ENCODE measurements at regions not wholly inside any gene's neighbourhood (a gene's known extent, or its start where the extent isn't known, plus 50 kb on each side); places are given as distances from the start of the nearest gene placed in this dataset.
"Not testable (repeated sequence)": the region's sequence is repeated elsewhere in the genome, so short reads cannot be mapped to it uniquely, and the experiment has no call there.

DNA sequence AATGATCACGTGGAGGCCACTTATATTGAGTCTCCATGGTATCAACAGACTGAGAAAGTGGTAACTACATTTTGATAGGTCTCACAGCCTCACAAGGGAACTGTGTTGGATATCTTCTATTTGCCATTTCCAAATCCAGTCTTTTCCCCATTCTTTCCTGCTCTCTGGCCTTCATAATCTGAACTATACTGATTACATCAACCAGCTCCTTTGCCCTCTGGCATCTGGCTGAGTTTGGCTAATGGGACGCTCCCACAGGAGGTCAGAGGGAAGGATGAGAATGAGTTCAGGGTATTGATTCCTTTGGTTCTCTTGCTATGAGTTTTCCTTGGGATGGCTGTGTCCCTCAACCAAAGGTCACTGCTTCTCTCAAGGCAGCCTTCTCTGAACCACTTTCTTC lies 152.6 kb downstream of the RTL9 start:
- no peak for DNase-seq (ENCODE audit: low read depth in 2 of 3, low spot score in 1 of 3)

- no peak for DNase-seq (ENCODE audit: low read depth in 2 of 3, low spot score in 1 of 3)
Observed at GRCh38 chrX:110512341-110512740, 153.7 kb downstream of the RTL9 start.

- DNase-seq (ENCODE audit: low read depth in 2 of 3, low spot score in 1 of 3), result no peak
Observed at GRCh38 chrX:110514509-110514908, 155.9 kb downstream of the RTL9 start.

- DNase-seq (ENCODE audit: low read depth in 2 of 3, low spot score in 1 of 3), result no peak
Observed at GRCh38 chrX:110519501-110519900, 160.9 kb downstream of the RTL9 start.

DNA sequence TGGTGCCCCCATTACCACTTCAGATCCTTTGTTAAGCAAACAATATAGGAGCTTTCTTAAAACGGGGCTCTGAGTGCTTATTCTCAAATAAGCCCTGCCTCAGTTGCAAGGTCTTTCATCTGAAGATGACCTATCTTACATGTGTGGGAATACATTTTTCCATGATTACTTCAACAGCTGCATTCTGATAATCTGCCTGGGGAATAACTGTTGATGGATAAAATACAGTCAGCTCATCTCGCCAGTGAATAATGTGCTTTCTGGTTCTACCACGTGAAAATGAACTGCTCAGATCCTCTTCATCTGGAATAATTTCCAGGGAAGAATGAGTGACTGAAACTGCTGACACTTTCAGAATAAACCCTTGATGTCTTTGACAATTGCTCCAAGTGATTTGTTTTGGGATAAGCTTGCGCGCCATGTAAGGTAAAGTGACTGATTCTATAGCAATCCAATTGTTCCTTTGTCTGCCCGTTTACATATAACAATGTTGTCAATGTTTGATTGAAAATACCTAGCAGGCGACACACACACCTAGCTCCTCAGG lies 161.3 kb downstream of the RTL9 start:
- no peak for DNase-seq (ENCODE audit: low read depth in 2 of 3, low spot score in 1 of 3)

- DNase-seq (ENCODE audit: low read depth in 2 of 3, low spot score in 1 of 3), result not testable (repeated sequence)
Observed at GRCh38 chrX:110520652-110521051, 162.0 kb downstream of the RTL9 start.

GRCh38 chrX:110531873-110532580 lies 173.4 kb downstream of the RTL9 start:
- no peak for DNase-seq (ENCODE audit: low read depth in 2 of 3, low spot score in 1 of 3)

DNA sequence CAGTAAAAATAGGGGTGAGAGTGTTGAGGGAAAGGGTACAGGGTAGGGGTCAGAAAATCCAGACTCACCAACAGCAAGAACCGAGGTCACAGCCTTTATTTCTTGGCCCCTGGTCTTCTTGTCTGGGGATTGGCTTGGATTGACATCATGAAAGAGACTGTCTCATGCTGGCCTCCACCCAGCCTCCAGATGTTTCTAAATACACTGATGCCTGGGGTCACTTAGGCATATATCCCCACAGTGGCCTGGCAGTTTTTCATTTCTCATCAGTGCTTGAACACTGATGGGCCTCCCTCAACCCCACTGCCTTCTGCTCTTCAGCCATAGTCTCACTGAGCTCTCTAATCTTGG lies 173.9 kb downstream of the RTL9 start:
- no peak for DNase-seq (ENCODE audit: low read depth in 2 of 3, low spot score in 1 of 3)

GRCh38 chrX:110536816-110537215 lies 178.2 kb downstream of the RTL9 start:
- no peak for DNase-seq (ENCODE audit: low read depth in 2 of 3, low spot score in 1 of 3)

- DNase-seq (ENCODE audit: low read depth in 2 of 3, low spot score in 1 of 3), result no peak
Observed at GRCh38 chrX:110541266-110541665, 182.6 kb downstream of the RTL9 start.

GRCh38 chrX:110550854-110551253 lies 192.2 kb downstream of the RTL9 start:
- not testable (repeated sequence) for DNase-seq (ENCODE audit: low read depth in 2 of 3, low spot score in 1 of 3)

- no peak for DNase-seq (ENCODE audit: low read depth in 2 of 3, low spot score in 1 of 3)
Observed at GRCh38 chrX:110557864-110558263, 199.2 kb downstream of the RTL9 start.

GRCh38 chrX:110558406-110558805 lies 199.8 kb downstream of the RTL9 start:
- DNase-seq (ENCODE audit: low read depth in 2 of 3, low spot score in 1 of 3), result no peak

DNA sequence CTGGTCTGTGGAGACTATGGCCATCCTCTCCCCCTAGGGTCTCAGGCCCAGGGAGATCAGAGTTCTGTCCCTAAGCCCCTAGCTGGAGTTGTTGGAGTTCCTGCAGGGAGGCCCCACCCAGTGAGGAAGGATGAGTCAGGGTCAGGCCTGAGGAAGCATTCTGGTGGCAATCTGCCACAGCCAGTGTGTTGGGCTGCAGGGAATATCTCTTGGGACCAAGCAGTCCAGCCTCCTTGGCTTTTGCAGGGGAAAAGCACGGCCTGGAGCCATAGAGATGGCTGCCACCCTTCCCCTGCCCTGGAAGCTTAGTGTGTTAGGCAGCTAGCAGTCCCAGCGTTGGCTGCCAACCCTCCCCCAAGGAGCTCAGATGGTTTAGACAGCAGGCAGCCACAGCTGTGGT lies 202.4 kb downstream of the RTL9 start:
- no peak for DNase-seq (ENCODE audit: low read depth in 2 of 3, low spot score in 1 of 3)

GRCh38 chrX:110563282-110563681 lies 204.6 kb downstream of the RTL9 start:
- DNase-seq (ENCODE audit: low read depth in 2 of 3, low spot score in 1 of 3), result no peak

DNA sequence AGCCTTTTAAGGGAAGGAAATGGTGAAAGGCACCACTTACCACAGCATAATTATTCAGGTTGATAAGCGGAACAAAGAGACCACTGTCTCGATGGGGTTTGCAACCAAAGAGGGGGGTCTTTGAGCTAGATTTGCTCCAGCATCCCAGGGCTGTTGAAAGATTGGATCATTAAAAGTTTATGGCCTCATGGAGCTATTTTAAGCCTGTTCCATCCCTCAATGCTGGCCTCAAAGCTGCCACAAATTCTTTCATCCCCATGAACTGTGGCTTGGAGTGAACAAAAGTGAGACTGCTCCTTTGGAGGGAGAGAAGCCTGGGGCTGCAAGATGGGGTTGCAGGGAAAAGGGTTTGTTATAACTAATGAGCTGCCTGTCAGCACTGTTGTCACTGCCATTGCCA lies 209.8 kb downstream of the RTL9 start:
- no peak for DNase-seq (ENCODE audit: low read depth in 2 of 3, low spot score in 1 of 3)

DNA sequence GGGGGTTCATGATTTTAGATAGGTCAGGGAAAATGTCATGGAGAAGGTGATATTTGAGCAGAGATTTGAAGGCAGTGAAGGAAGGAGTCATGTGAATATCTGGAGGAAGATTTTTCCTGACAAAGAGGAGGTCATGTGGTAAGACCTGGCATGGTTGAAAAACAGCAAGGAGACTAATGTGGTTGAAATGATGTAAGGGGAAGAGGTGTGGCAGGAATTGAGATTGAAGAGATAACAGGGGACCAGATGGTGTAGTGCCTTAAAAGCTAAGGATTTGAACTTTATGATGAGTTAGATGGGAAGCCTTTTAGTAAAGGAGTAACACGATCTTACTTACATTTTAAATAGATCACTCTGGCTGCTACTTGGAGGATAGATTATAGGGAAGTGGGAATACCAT lies 210.9 kb downstream of the RTL9 start:
- no peak for DNase-seq (ENCODE audit: low read depth in 2 of 3, low spot score in 1 of 3)

- no peak for DNase-seq (ENCODE audit: low read depth in 2 of 3, low spot score in 1 of 3)
Observed at GRCh38 chrX:110578270-110578669, 217.3 kb downstream of the CHRDL1 start.

DNA sequence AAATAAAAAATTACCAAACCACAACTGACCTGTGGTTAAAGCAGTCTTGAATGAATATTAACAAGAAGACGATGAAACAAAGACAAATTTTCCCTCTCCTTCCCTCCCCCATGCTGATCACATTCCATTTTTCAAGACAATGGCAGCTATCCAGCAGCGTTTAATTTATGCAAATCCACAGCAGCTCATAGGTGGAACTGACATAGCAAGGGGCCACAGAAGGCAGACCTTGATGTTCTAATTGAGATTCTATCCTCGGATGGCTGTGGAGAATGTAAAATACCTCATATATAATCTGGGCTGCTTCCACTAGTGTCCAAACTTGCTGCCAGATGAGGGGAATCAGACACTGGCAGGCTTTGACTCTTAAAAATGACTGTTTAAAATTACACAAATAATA lies 211.5 kb downstream of the CHRDL1 start:
- DNase-seq (ENCODE audit: low read depth in 2 of 3, low spot score in 1 of 3), result no peak

DNA sequence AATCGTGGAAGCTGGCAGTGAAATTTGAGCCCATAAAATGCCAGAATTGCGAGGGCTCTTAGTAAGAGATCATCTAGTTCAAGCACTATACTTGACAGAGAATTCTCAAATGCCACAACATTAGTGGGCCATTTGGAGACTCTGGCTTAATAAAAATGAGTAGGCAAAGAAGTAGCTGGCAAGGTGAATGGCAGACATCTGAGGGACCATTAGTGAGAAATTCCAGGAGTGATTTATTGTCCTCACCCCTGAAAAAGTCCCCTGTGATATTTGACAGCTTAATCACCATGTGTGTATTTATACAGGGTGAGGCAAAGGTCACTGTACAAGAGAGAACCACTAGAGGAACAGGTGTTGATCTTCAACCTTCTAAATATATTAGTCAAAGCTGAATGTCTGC lies 207.5 kb downstream of the CHRDL1 start:
- DNase-seq (ENCODE audit: low read depth in 2 of 3, low spot score in 1 of 3), result no peak

DNA sequence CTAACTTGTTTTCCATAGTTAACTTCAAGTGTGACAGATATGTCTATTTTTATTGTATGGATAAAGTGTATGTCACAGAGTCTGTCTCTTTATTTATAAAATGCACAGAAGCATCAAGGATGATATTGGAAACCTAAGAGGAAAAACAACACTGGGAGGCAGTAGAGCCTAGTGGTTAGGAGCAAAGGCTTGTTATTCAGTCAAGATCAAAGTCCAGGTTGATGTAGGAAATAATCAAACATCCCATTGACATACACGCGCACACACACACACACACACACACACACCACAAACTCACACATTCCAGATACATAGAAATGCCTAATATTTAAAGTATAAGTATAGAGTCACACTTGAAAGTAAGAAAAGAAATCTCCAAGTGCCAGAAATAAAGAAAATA lies 206.8 kb downstream of the CHRDL1 start:
- no peak for DNase-seq (ENCODE audit: low read depth in 2 of 3, low spot score in 1 of 3)

- DNase-seq (ENCODE audit: low read depth in 2 of 3, low spot score in 1 of 3), result no peak
Observed at GRCh38 chrX:110600745-110601310, 194.8 kb downstream of the CHRDL1 start.

DNA sequence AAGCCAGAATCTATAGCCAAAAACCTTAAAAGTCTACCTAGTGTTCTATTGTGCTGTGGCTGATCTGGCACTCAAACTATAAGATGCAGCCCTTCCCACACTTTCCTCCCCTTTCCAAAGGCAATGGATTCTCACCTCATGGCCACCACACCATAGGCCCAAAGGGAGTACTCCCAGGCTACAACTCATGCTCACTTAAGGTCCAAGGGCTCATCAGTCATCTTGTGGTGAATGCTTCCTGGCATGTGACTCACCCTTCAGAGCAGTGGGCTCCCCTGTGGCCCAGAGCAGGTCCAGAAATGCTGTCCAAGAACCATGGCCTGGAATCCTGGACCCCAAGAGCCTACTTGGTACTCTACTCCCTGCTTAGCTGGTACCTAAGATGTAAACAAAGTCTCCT lies 181.0 kb downstream of the CHRDL1 start:
- DNase-seq (ENCODE audit: low read depth in 2 of 3, low spot score in 1 of 3), result no peak

All from stimulated activated CD4-positive, alpha-beta T cell treated with anti-CD3 and anti-CD28 coated beads, Interleukin-12 subunit alpha, Interleukin-12 subunit beta, amount 100 ng/mL, for 48 hours (primary cell).